ENCODE measurements at regions not wholly inside any gene's neighbourhood (a gene's known extent, or its start where the extent isn't known, plus 50 kb on each side); places are given as distances from the start of the nearest gene placed in this dataset.

DNA sequence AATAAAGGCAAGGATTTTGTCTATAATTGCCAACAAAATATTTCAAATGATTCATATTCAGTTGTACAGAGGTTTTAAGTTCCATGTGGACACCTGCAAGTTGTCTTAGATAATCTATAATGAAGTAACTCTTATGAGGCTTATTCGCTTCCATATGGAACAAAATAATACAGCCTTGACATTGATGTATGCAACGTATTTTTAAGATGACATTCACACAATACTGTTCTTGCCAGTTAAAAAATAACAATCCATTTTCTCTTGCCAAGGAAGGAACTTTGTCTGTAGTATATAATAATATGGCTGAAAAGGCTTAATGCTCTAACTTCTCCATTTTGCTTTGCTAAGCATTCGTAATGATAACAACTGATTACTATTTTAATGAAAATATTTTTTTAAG lies 269.3 kb upstream of the FKBP1C start:
- TF ChIP-seq FOS (IDR thresholded peaks at IDR 0.05; ENCODE audit: low read depth, low read length) = no peak
- TF ChIP-seq MXI1 (IDR thresholded peaks at IDR 0.05; ENCODE audit: borderline replicate concordance, low read depth, low read length) = no peak
- TF ChIP-seq CHD1 (IDR thresholded peaks at IDR 0.05; ENCODE audit: low read depth, low read length) = no peak
- TF ChIP-seq, protein P1, sequence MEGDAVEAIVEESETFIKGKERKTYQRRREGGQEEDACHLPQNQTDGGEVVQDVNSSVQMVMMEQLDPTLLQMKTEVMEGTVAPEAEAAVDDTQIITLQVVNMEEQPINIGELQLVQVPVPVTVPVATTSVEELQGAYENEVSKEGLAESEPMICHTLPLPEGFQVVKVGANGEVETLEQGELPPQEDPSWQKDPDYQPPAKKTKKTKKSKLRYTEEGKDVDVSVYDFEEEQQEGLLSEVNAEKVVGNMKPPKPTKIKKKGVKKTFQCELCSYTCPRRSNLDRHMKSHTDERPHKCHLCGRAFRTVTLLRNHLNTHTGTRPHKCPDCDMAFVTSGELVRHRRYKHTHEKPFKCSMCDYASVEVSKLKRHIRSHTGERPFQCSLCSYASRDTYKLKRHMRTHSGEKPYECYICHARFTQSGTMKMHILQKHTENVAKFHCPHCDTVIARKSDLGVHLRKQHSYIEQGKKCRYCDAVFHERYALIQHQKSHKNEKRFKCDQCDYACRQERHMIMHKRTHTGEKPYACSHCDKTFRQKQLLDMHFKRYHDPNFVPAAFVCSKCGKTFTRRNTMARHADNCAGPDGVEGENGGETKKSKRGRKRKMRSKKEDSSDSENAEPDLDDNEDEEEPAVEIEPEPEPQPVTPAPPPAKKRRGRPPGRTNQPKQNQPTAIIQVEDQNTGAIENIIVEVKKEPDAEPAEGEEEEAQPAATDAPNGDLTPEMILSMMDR (conservative IDR thresholded peaks at IDR 0.05; ENCODE audit: low read depth, low read length) = no peak
- no peak for TF ChIP-seq MAFK (IDR thresholded peaks at IDR 0.05; ENCODE audit: low read depth, low read length)
- no peak for TF ChIP-seq NFE2L2 (IDR thresholded peaks at IDR 0.05; ENCODE audit: low read depth, low read length)
- TF ChIP-seq MAZ (IDR thresholded peaks at IDR 0.05; ENCODE audit: borderline replicate concordance, low read depth, low read length) = no peak
- Histone ChIP-seq H2AFZ (replicated peaks; ENCODE audit: low read length, poor library complexity) (no peak overlapping the region), H3K9me1 (ENCODE audit: insufficient read depth, low read length) (no peaks in the 10 kb centered on the region), H3K79me1 (ENCODE audit: low read depth in 1 of 2, low read length in 2 of 2) (no peaks in the 10 kb centered on the region), H3K36me3 (ENCODE audit: control insufficient read depth, insufficient read depth, low read length) (no peaks in the 10 kb centered on the region), H4K20me1 (ENCODE audit: insufficient read depth, low read length) (no peaks in the 10 kb centered on the region), H4K5ac (ENCODE audit: low read depth, low read length) (no peak overlapping the region), H3K27me3 (ENCODE audit: control insufficient read depth, insufficient read depth, low read length) (no peaks in the 10 kb centered on the region), H2BK20ac (ENCODE audit: low read depth, low read length) (no peak overlapping the region), H4K8ac (ENCODE audit: low read depth in 2 of 2, low read length in 2 of 2) (no peak overlapping the region), H3K4me2 (ENCODE audit: low read depth, low read length) (no peak overlapping the region), H3K4me1 (ENCODE audit: control insufficient read depth, insufficient read depth, low read length) (no peaks in the 10 kb centered on the region), H2BK15ac (ENCODE audit: low read depth, low read length) (no peak overlapping the region), H4K91ac (ENCODE audit: insufficient read depth, low read depth, low read length) (no peak overlapping the region), H3K14ac (replicated peaks; ENCODE audit: low read depth, low read length) (no peak overlapping the region), H2AK9ac (replicated peaks; ENCODE audit: low read depth, low read length, poor library complexity) (no peak overlapping the region), H3K4me3 (ENCODE audit: insufficient read depth, low read depth, low read length) (no peak overlapping the region), H3K4ac (ENCODE audit: low read depth, low read length) (no peak overlapping the region), H3K23ac (ENCODE audit: low read depth, low read length) (no peak overlapping the region), H3K27ac (ENCODE audit: insufficient read depth, low read length) (no peak overlapping the region), H3K56ac (ENCODE audit: extremely low read depth, insufficient read depth, low read length) (no peak overlapping the region), H3K9me3 (ENCODE audit: control insufficient read depth, insufficient read depth, low read length) (peaks cover 5% of the 10 kb centered on the region), H2BK120ac (ENCODE audit: low read depth, low read length) (no peak overlapping the region), H3K9ac (ENCODE audit: low read depth, low read length) (no peak overlapping the region), H3K18ac (ENCODE audit: low read depth, low read length) (no peak overlapping the region), H2BK5ac (ENCODE audit: low read depth, low read length, poor library complexity, severe bottlenecking) (no peak overlapping the region), H2AK5ac (ENCODE audit: low read depth, low read length) (no peak overlapping the region)
- no TSS peak for BruUV-seq (replicated peaks)
- dilution Hi-C loops (cut with HindIII; ENCODE audit: low sequenced_read_pairs, unreplicated experiment) = no loop called here
- POLR2A ChIA-PET (ENCODE audit: unreplicated experiment) = no interaction called here
- intact Hi-C loops (cut with micrococcal nuclease) = no loop called here
- in situ Hi-C loops (cut with MboI; ENCODE audit: low sequenced_read_pairs) = no loop called here
- CTCF ChIA-PET = no interaction called here
- DNase-seq = no peak
- WGBS, 2 experiments (ENCODE audit: extremely low coverage in 2 of 2, insufficient read length in 1 of 2) = no CpG with 5 or more reads among the region's 3 CpGs
- ATAC-seq (ENCODE audit: low read depth) = no peak

Measured in IMR-90 (cell line).